GM19395 (cell line): ENCODE measurements at regions not wholly inside any gene's neighbourhood (a gene's known extent, or its start where the extent isn't known, plus 50 kb on each side); places are given as distances from the start of the nearest gene placed in this dataset.

ENCODE experiments used
- ATAC-seq: cut with Tn5 transposase; IDR thresholded peaks from one replicate; pipeline ENCODE4 v1.9.1; 2021; ENCODE audit warnings: mild to moderate bottlenecking, moderate library complexity; ENCODE audit not compliant: unreplicated experiment

DNA sequence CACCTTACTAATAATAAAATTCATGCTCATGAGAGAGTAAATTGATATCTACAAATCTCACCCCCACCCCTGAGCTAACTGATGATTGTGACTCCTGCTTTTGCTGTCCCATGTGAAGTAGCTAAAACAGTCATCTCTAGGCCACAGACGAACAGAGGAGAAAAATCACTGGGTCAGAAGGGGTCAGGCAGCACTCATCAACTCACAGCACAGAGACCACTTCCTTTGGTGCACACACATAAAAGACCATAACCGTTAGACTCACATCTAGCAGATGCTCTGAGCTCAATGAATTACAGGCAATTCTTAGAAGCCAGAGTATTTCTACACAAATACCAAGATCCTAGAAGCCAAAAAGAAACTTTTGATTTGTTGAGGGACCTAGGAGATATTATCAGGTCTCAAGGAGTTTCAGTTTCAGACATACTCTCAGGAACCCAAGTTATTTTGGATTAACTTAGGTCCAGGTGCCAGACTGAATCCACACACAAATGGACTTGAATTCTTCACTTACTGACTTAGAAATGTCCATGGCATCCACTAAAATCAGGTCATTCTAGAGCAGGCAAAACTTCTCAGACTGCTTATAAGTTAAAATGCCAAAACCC is 65.0 kb upstream of the TES start:
- peak; percentile 86 for ATAC-seq

DNA sequence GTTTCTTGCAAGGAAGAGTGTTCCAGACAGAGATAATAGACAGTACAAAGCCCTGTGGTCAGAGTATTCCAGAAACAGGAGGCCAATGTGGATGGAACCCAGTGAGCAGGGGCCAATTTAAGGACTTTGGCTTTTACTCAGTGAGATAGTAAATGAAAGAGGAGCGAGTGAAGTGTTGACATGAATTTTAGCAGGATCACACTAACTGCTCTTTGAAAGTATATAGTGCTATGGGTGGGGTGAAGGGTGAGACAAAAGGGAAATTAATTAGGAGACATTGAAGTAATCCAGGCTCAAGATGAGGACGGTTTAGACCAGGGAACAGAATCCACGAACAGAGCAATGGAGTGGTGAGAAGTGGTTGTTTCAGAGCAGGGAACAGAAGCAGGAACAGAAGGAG is 62.2 kb upstream of the TES start:
- ATAC-seq, result no peak

DNA sequence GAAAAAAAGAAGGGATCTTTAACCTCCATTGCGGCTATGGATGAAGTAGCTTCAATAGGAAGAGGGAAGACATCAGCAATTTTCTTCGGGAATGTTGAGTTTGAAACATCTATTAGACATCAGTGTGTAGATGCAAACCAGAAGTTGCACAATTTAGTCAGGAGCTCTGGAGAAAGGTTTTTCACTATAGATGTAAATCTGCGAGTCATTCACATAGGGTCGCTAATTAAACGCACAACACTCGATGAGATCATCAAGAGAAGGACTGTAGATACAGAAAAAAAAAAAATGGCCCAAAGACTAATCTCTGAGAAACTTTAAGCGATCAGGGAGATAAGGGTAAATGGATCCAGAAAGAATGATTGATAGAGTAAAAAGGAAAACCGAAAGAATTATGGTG is 61.7 kb upstream of the TES start:
- no peak for ATAC-seq

DNA sequence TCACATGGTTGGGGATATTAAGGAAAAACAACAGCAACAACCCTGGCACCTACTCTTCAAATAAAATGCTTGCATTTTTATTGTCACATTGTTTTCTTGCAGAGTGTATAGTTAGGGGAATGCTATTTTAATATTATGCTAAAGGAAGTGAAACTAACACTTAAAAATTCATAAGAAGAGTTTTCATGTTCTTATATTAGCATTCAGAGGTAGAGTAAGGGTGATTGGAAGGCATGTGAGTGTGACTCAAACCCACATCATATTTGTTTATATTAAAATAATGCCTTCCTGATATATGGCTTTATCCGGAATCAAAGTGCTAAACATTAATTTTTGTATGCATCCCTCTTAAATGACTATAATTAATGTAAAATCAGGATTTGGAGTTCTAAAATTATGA is 59.8 kb upstream of the TES start:
- ATAC-seq, result peak; percentile 91

DNA sequence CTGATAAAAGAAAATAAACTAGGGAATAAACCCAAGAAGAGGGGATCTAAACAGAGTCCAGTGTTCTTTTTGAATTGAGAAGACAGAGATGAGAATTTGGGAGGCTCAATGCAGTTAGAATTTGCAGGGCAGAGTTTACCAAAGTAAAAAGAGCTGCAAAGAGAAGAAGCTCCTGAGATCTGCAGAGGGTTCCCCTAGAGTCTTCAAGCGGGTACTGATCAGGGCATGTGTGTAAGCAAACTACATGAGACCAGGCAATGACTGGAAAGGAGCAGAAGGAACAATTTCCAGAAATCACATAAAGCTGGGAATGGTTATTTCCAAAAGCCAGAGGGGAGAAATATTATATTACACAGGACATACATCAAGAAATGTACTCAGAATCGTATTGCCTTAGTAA is 58.1 kb upstream of the TES start:
- no peak for ATAC-seq

DNA sequence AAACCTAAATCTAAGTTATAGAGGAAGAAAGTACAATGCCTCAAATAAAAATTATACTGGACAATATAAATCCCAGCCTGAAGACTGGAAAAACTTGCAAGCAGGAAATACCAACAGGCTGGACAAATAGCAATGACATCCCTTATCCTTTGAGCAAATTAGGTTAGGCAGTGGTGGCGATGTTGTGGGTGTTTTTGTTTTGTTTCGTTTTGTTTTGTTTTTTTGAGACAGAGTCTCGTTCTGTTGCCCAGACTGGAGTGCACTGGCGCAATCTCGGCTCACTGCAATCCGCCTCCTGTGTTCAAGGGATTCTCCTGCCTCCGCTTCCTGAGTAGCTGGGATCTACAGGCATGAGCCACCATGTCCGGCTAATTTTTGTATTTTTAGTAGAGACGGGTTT is 57.3 kb upstream of the TES start:
- no peak for ATAC-seq

DNA sequence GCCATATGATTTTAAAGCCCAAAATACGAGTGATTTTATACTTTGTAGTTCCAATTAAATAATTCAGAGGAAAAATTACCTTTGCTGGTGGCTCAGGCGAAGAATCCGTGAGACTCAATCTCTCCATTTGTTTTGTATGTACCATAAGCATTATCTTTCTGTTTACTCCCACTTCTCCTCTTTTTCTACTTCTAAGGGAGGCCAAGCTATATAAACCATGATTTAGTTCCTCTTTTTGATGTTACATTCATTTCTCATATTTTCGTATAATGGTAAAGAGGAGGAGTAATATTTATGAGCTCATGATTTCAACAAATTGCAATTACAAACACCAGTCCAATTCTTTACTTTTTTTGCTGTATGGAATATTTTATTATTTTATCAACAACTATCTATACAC is 50.6 kb upstream of the TES start:
- ATAC-seq, result peak; percentile 43
